ENCODE measurements at regions not wholly inside any gene's neighbourhood (a gene's known extent, or its start where the extent isn't known, plus 50 kb on each side); places are given as distances from the start of the nearest gene placed in this dataset.

GRCh38 chr2:2656115-2657011, 325.3 kb upstream of the MYT1L start:
- TF ChIP-seq CTCF (IDR thresholded peaks at IDR 0.05) (no peak), POLR2A (IDR thresholded peaks at IDR 0.05) (no peak)
